IPS-18a (cell line): ENCODE measurements at regions not wholly inside any gene's neighbourhood (a gene's known extent, or its start where the extent isn't known, plus 50 kb on each side); places are given as distances from the start of the nearest gene placed in this dataset.
"Not testable (repeated sequence)": the region's sequence is repeated elsewhere in the genome, so short reads cannot be mapped to it uniquely, and the experiment has no call there.

Experiments used
- H3K27ac ChIP-seq: one replicate; pipeline ENCODE4 v1.5.1; 2013; ENCODE audit warnings: low read length
- H3K27me3 ChIP-seq: one replicate; pipeline ENCODE4 v1.6.1; 2013; ENCODE audit warnings: mild to moderate bottlenecking, low read length; ENCODE audit not compliant: control insufficient read depth, insufficient read depth
- H3K36me3 ChIP-seq: one replicate; pipeline ENCODE4 v1.6.1; 2013; ENCODE audit warnings: low read depth, low read length; ENCODE audit not compliant: control insufficient read depth
- H3K4me1 ChIP-seq: one replicate; pipeline ENCODE4 v1.6.1; 2013; ENCODE audit warnings: low read depth, low read length; ENCODE audit not compliant: control insufficient read depth
- H3K4me3 ChIP-seq: one replicate; pipeline ENCODE4 v1.5.1; 2013; ENCODE audit warnings: low read length
- H3K9ac ChIP-seq: one replicate; pipeline ENCODE4 v1.6.1; 2013; ENCODE audit warnings: mild to moderate bottlenecking, low read length, moderate library complexity
- H3K9me3 ChIP-seq: one replicate; pipeline ENCODE4 v1.6.1; 2013; ENCODE audit warnings: low read depth, low read length; ENCODE audit not compliant: control insufficient read depth

GRCh38 chr18:61637905-61638595, 254.8 kb downstream of the RNF152 start:
- Histone ChIP-seq H3K9me3 (no peaks in the 10 kb centered on the region), H3K9ac (no peak overlapping the region), H3K27me3 (peaks cover 66% of the 10 kb centered on the region), H3K27ac (no peak overlapping the region), H3K36me3 (no peaks in the 10 kb centered on the region), H3K4me3 (peak overlapping the region; percentile 40), H3K4me1 (peaks cover 32% of the 10 kb centered on the region)

- no peak overlapping the region for H3K27ac ChIP-seq
- peak overlapping the region; percentile 40 for H3K4me3 ChIP-seq
- no peaks in the 10 kb centered on the region for H3K9me3 ChIP-seq
- H3K36me3 ChIP-seq = no peaks in the 10 kb centered on the region
- H3K27me3 ChIP-seq = peaks cover 62% of the 10 kb centered on the region
- H3K9ac ChIP-seq = no peak overlapping the region
- peaks cover 32% of the 10 kb centered on the region for H3K4me1 ChIP-seq
Observed at GRCh38 chr18:61637319-61637718, 255.5 kb downstream of the RNF152 start.

GRCh38 chr18:61635901-61636528, 256.8 kb downstream of the RNF152 start:
- H3K27ac ChIP-seq = no peak overlapping the region
- no peak overlapping the region for H3K4me3 ChIP-seq
- H3K36me3 ChIP-seq = no peaks in the 10 kb centered on the region
- H3K9ac ChIP-seq = no peak overlapping the region
- peaks cover 50% of the 10 kb centered on the region for H3K27me3 ChIP-seq
- peaks cover 32% of the 10 kb centered on the region for H3K4me1 ChIP-seq
- no peaks in the 10 kb centered on the region for H3K9me3 ChIP-seq

- Histone ChIP-seq H3K4me3 (no peak overlapping the region), H3K9ac (no peak overlapping the region), H3K27ac (no peak overlapping the region), H3K36me3 (no peaks in the 10 kb centered on the region), H3K9me3 (peaks cover 6% of the 10 kb centered on the region), H3K4me1 (no peaks in the 10 kb centered on the region), H3K27me3 (no peaks in the 10 kb centered on the region)
Observed at GRCh38 chr18:61628085-61628484, 264.7 kb downstream of the RNF152 start.

GRCh38 chr18:61624631-61625030, 268.2 kb downstream of the RNF152 start:
- H3K36me3 ChIP-seq, H3K27me3 ChIP-seq, H3K4me1 ChIP-seq, H3K9me3 ChIP-seq, H3K27ac ChIP-seq, H3K4me3 ChIP-seq, H3K9ac ChIP-seq: not testable (repeated sequence)

GRCh38 chr18:61619783-61620182, 273.0 kb downstream of the RNF152 start:
- Histone ChIP-seq H3K4me1 (no peaks in the 10 kb centered on the region), H3K27me3 (no peaks in the 10 kb centered on the region), H3K36me3 (no peaks in the 10 kb centered on the region), H3K27ac (no peak overlapping the region), H3K4me3 (no peak overlapping the region), H3K9me3 (no peaks in the 10 kb centered on the region), H3K9ac (no peak overlapping the region)

- H3K27me3 ChIP-seq = no peaks in the 10 kb centered on the region
- H3K9me3 ChIP-seq = no peaks in the 10 kb centered on the region
Observed at GRCh38 chr18:61618816-61619215, 274.0 kb downstream of the RNF152 start.

GRCh38 chr18:61616111-61616610, 276.6 kb downstream of the RNF152 start:
- Histone ChIP-seq H3K36me3 (no peaks in the 10 kb centered on the region), H3K27ac (no peak overlapping the region), H3K27me3 (no peaks in the 10 kb centered on the region)

More at GRCh38 chr18:61618816-61619215, 274.0 kb downstream of the RNF152 start:
- Histone ChIP-seq H3K4me1 (no peaks in the 10 kb centered on the region), H3K4me3 (no peak overlapping the region), H3K27ac (no peak overlapping the region), H3K36me3 (no peaks in the 10 kb centered on the region), H3K9ac (no peak overlapping the region)

GRCh38 chr18:61612517-61612916, 279.3 kb downstream of the CDH20 start:
- peaks cover 1% of the 10 kb centered on the region for H3K4me1 ChIP-seq
- H3K4me3 ChIP-seq = no peak overlapping the region
- H3K27ac ChIP-seq = no peak overlapping the region
- no peaks in the 10 kb centered on the region for H3K27me3 ChIP-seq
- H3K9ac ChIP-seq = no peak overlapping the region
- peaks cover 3% of the 10 kb centered on the region for H3K9me3 ChIP-seq
- no peaks in the 10 kb centered on the region for H3K36me3 ChIP-seq

More at GRCh38 chr18:61616111-61616610, 276.6 kb downstream of the RNF152 start:
- H3K4me3 ChIP-seq = no peak overlapping the region
- no peaks in the 10 kb centered on the region for H3K4me1 ChIP-seq
- no peak overlapping the region for H3K9ac ChIP-seq
- no peaks in the 10 kb centered on the region for H3K9me3 ChIP-seq

- H3K9me3 ChIP-seq = peaks cover 3% of the 10 kb centered on the region
- no peak overlapping the region for H3K4me3 ChIP-seq
- H3K36me3 ChIP-seq = no peaks in the 10 kb centered on the region
- no peak overlapping the region for H3K27ac ChIP-seq
- peaks cover 18% of the 10 kb centered on the region for H3K4me1 ChIP-seq
- H3K9ac ChIP-seq = no peak overlapping the region
- H3K27me3 ChIP-seq = no peaks in the 10 kb centered on the region
Observed at GRCh38 chr18:61609131-61609530, 275.9 kb downstream of the CDH20 start.

GRCh38 chr18:61608316-61608715, 275.1 kb downstream of the CDH20 start:
- Histone ChIP-seq H3K27me3 (no peaks in the 10 kb centered on the region), H3K4me1 (peaks cover 18% of the 10 kb centered on the region), H3K27ac (no peak overlapping the region), H3K9me3 (peaks cover 3% of the 10 kb centered on the region), H3K4me3 (no peak overlapping the region), H3K9ac (no peak overlapping the region), H3K36me3 (no peaks in the 10 kb centered on the region)

GRCh38 chr18:61607867-61608266, 274.6 kb downstream of the CDH20 start:
- H3K27me3 ChIP-seq = no peaks in the 10 kb centered on the region
- H3K4me1 ChIP-seq = peaks cover 18% of the 10 kb centered on the region
- no peak overlapping the region for H3K4me3 ChIP-seq
- peaks cover 3% of the 10 kb centered on the region for H3K9me3 ChIP-seq
- no peak overlapping the region for H3K27ac ChIP-seq
- no peaks in the 10 kb centered on the region for H3K36me3 ChIP-seq
- H3K9ac ChIP-seq = no peak overlapping the region
